ENCODE measurements at regions not wholly inside any gene's neighbourhood (a gene's known extent, or its start where the extent isn't known, plus 50 kb on each side); places are given as distances from the start of the nearest gene placed in this dataset.

DNA sequence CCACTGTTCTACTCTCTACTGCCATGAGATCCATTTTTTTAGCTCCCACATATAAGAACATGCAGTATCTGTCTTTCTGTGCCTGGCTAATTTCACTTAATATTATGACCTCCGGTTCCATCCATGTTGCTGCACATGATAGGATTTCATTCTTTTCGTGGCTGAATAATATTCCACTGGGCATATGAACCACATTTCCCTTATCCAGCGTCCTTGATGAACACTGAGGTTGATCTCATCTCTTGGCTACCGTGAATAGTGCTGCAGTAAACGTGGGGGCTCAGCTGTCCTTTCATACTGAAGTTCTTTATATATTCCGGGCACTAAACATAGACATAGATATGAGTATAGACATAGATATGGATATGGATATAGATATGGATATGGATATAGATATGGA, 109.3 kb upstream of the TNRC6C start:
- H2BK5ac ChIP-seq (ENCODE audit: low read length) = no peak overlapping the region
- H2BK120ac ChIP-seq (ENCODE audit: low read depth, low read length) = no peak overlapping the region
- no peak overlapping the region for H2BK12ac ChIP-seq (ENCODE audit: low read length)
- no peaks in the 10 kb centered on the region for H3K79me1 ChIP-seq (ENCODE audit: low read depth, low read length)
- H3K14ac ChIP-seq (ENCODE audit: low read length) = no peak overlapping the region
- H3K36me3 ChIP-seq (replicated peaks in 1 of 2; ENCODE audit: control insufficient read depth in 2 of 2, insufficient read depth in 2 of 2, low read length in 2 of 2) = no peaks in the 10 kb centered on the region
- H3K9me3 ChIP-seq (replicated peaks in 1 of 2; ENCODE audit: control insufficient read depth in 2 of 2, insufficient read depth in 1 of 2, low read depth in 1 of 2, low read length in 2 of 2) = peaks cover 0 to 6% of the 10 kb centered on the region in 2 donors
- H2AFZ ChIP-seq (ENCODE audit: low read length) = no peak overlapping the region
- peaks cover 0 to 9% of the 10 kb centered on the region in 2 donors for H3K4me1 ChIP-seq (ENCODE audit: control insufficient read depth in 2 of 2, insufficient read depth in 1 of 2, low read depth in 1 of 2, low read length in 2 of 2)
- H3K4ac ChIP-seq (ENCODE audit: low read length) = no peak overlapping the region
- H3K27me3 ChIP-seq (ENCODE audit: control insufficient read depth in 3 of 3, insufficient read depth in 3 of 3, low read depth in 1 of 3, low read length in 3 of 3) = peaks cover 0 to 2% (median 0%) of the 10 kb centered on the region in 3 experiments
- no peak overlapping the region for H2AK5ac ChIP-seq (ENCODE audit: low read depth, low read length)
- H3K9ac ChIP-seq (ENCODE audit: low read depth, low read length, poor library complexity) = no peak overlapping the region
- WGBS, 2 donors (ENCODE audit: extremely low coverage in 2 of 2, insufficient read length in 2 of 2, insufficient replicate concordance in 1 of 2) = no CpG with 5 or more reads among the region's 6 CpGs
- H3K23ac ChIP-seq (ENCODE audit: low read depth, low read length, poor library complexity) = no peak overlapping the region
- H3K18ac ChIP-seq (ENCODE audit: low read length) = no peak overlapping the region
- no peak overlapping the region for H2BK15ac ChIP-seq (ENCODE audit: low read length)
- no peak overlapping the region for H3K4me2 ChIP-seq (ENCODE audit: insufficient read depth, low read length, poor library complexity, severe bottlenecking)
- H4K91ac ChIP-seq (ENCODE audit: low read depth, low read length, poor library complexity) = no peak overlapping the region
- no peak overlapping the region for H3K4me3 ChIP-seq (ENCODE audit: low read length in 2 of 2)
- H4K8ac ChIP-seq (ENCODE audit: low read depth, low read length) = no peak overlapping the region
- no peak overlapping the region for H3K27ac ChIP-seq (replicated peaks; ENCODE audit: low read length)
- no peak for DNase-seq (ENCODE audit: low spot score)

DNA sequence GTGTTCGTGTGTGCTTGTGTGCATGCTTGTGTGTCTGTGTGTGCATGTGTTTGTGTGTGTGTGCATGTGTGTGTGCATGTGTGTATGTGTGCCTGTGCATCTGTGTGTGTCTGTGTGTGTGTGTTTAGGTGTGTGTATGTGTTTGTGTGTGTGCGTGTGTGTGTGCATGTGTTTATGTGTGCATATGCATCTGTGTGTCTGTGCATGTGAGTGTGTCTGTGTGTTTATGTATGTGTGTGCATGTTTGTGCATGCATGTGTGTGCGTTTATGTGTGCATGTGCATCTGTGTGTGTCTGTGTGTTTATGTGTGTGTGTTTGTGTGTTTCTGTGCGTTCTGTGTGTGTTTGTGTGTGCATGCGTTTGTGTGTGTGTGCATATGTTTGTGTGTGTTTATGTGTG, 106.6 kb upstream of the TNRC6C start:
- Histone ChIP-seq H3K23ac (ENCODE audit: low read depth, low read length, poor library complexity) (no peak overlapping the region), H3K27ac (replicated peaks; ENCODE audit: low read length) (no peak overlapping the region), H2BK12ac (ENCODE audit: low read length) (no peak overlapping the region), H3K79me1 (ENCODE audit: low read depth, low read length) (no peaks in the 10 kb centered on the region), H2BK15ac (ENCODE audit: low read length) (no peak overlapping the region), H2BK120ac (ENCODE audit: low read depth, low read length) (no peak overlapping the region), H2AFZ (ENCODE audit: low read length) (no peak overlapping the region), H3K4me3 (ENCODE audit: low read length in 2 of 2) (peak overlapping the region in 1 of 2 donors; percentile 64), H3K4me1 (ENCODE audit: control insufficient read depth in 2 of 2, insufficient read depth in 1 of 2, low read depth in 1 of 2, low read length in 2 of 2) (peaks cover 0 to 9% of the 10 kb centered on the region in 2 donors), H3K14ac (ENCODE audit: low read length) (no peak overlapping the region), H3K4ac (ENCODE audit: low read length) (peak overlapping the region; percentile 31), H3K4me2 (ENCODE audit: insufficient read depth, low read length, poor library complexity, severe bottlenecking) (no peak overlapping the region), H3K9me3 (replicated peaks in 1 of 2; ENCODE audit: control insufficient read depth in 2 of 2, insufficient read depth in 1 of 2, low read depth in 1 of 2, low read length in 2 of 2) (peaks cover 0 to 8% of the 10 kb centered on the region in 2 donors), H3K18ac (ENCODE audit: low read length) (peak overlapping the region; percentile 20), H2AK5ac (ENCODE audit: low read depth, low read length) (no peak overlapping the region), H3K27me3 (ENCODE audit: control insufficient read depth in 3 of 3, insufficient read depth in 3 of 3, low read depth in 1 of 3, low read length in 3 of 3) (peaks cover 0 to 5% (median 2%) of the 10 kb centered on the region in 3 experiments), H4K91ac (ENCODE audit: low read depth, low read length, poor library complexity) (peak overlapping the region; percentile 73), H4K8ac (ENCODE audit: low read depth, low read length) (no peak overlapping the region), H2BK5ac (ENCODE audit: low read length) (no peak overlapping the region), H3K9ac (ENCODE audit: low read depth, low read length, poor library complexity) (peak overlapping the region; percentile 47), H3K36me3 (replicated peaks in 1 of 2; ENCODE audit: control insufficient read depth in 2 of 2, insufficient read depth in 2 of 2, low read length in 2 of 2) (no peaks in the 10 kb centered on the region)
- DNase-seq (ENCODE audit: low spot score) = no peak
- no CpG with 5 or more reads among the region's 5 CpGs for WGBS, 2 donors (ENCODE audit: extremely low coverage in 2 of 2, insufficient read length in 2 of 2, insufficient replicate concordance in 1 of 2)

DNA sequence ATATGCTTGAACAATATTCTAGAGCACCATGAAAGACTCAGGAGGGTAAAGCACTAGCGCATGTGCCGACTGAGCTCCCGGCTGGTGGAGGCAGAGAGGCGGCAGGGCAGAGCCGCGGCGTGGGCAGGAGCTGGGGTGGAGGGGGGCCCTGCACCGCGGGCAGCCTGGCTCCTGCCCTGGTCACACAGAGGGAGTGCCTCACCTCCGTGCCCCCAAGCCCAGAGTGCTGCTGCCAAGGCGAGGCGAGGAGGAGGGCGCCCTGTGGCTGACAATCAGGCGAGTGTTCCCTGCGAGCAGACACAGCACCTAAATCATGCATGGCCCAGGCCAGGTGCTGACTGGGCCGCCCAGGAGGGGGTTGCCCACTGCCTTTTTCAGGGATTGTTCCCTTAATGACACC, 105.8 kb upstream of the TNRC6C start:
- H4K91ac ChIP-seq (ENCODE audit: low read depth, low read length, poor library complexity) = no peak overlapping the region
- H2BK12ac ChIP-seq (ENCODE audit: low read length) = peak overlapping the region; percentile 34
- peak overlapping the region; percentile 84 for H3K18ac ChIP-seq (ENCODE audit: low read length)
- no peak for DNase-seq (ENCODE audit: low spot score)
- H3K79me1 ChIP-seq (ENCODE audit: low read depth, low read length) = no peaks in the 10 kb centered on the region
- H3K4me2 ChIP-seq (ENCODE audit: insufficient read depth, low read length, poor library complexity, severe bottlenecking) = no peak overlapping the region
- H2BK5ac ChIP-seq (ENCODE audit: low read length) = peak overlapping the region; percentile 83
- peaks cover 0 to 5% (median 2%) of the 10 kb centered on the region in 3 experiments for H3K27me3 ChIP-seq (ENCODE audit: control insufficient read depth in 3 of 3, insufficient read depth in 3 of 3, low read depth in 1 of 3, low read length in 3 of 3)
- H2BK120ac ChIP-seq (ENCODE audit: low read depth, low read length) = no peak overlapping the region
- no peak overlapping the region for H3K27ac ChIP-seq (replicated peaks; ENCODE audit: low read length)
- peak overlapping the region; percentile 89 for H2AK5ac ChIP-seq (ENCODE audit: low read depth, low read length)
- no peak overlapping the region for H4K8ac ChIP-seq (ENCODE audit: low read depth, low read length)
- H3K23ac ChIP-seq (ENCODE audit: low read depth, low read length, poor library complexity) = peak overlapping the region; percentile 34
- peaks cover 0 to 8% of the 10 kb centered on the region in 2 donors for H3K9me3 ChIP-seq (replicated peaks in 1 of 2; ENCODE audit: control insufficient read depth in 2 of 2, insufficient read depth in 1 of 2, low read depth in 1 of 2, low read length in 2 of 2)
- H2BK15ac ChIP-seq (ENCODE audit: low read length) = peak overlapping the region; percentile 25
- peaks cover 0 to 9% of the 10 kb centered on the region in 2 donors for H3K4me1 ChIP-seq (ENCODE audit: control insufficient read depth in 2 of 2, insufficient read depth in 1 of 2, low read depth in 1 of 2, low read length in 2 of 2)
- no peak overlapping the region for H3K9ac ChIP-seq (ENCODE audit: low read depth, low read length, poor library complexity)
- no CpG with 5 or more reads among the region's 16 CpGs for WGBS, 2 donors (ENCODE audit: extremely low coverage in 2 of 2, insufficient read length in 2 of 2, insufficient replicate concordance in 1 of 2)
- peak overlapping the region; percentile 84 for H3K14ac ChIP-seq (ENCODE audit: low read length)
- H3K36me3 ChIP-seq (replicated peaks in 1 of 2; ENCODE audit: control insufficient read depth in 2 of 2, insufficient read depth in 2 of 2, low read length in 2 of 2) = no peaks in the 10 kb centered on the region
- peak overlapping the region; percentile 10 for H3K4ac ChIP-seq (ENCODE audit: low read length)
- H2AFZ ChIP-seq (ENCODE audit: low read length) = no peak overlapping the region
- H3K4me3 ChIP-seq (ENCODE audit: low read length in 2 of 2) = no peak overlapping the region

DNA sequence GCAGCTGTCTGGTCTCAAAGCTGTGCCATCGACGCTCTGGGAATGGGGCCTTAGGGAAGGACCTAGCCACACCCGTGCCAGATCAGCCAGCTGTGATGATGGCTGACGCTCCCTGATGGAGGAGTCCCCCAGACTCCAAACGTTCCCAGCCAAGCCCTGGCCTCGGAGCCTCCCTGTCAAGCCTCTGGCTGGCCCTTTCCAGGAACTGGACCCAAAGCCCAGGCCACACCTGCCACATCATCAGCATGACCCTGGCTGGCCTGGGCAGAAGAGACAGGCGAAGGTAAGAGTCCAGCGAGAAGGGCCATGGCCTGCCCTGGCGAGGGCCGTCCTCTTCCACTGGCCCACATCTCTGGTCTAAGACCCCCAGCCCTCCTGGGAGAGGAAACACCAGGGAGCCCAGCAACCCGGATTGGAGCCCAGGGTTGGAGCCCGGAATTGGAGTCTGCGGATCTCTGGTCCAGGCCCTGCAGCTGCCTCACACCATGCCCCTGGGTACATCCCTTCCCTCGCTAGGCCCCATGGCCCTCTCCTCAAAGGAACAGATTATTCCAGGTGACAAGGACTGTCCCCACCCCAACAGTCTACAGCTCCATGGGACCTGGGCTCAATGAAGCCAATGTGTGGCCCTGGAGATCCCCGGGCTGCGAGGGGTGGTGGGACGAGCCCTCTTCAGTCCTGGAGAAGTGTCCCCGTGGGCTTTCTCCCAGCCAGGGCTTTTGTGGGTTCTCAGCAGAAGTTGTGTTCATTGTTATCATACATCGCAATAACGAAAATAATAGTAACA, 105.1 kb upstream of the TNRC6C start:
- peak overlapping the region; percentile 89 for H3K18ac ChIP-seq (ENCODE audit: low read length)
- DNase-seq (ENCODE audit: low spot score) = no peak
- H2AK5ac ChIP-seq (ENCODE audit: low read depth, low read length) = peak overlapping the region; percentile 83
- H3K4me2 ChIP-seq (ENCODE audit: insufficient read depth, low read length, poor library complexity, severe bottlenecking) = no peak overlapping the region
- H3K9ac ChIP-seq (ENCODE audit: low read depth, low read length, poor library complexity) = no peak overlapping the region
- H3K4me1 ChIP-seq (ENCODE audit: control insufficient read depth in 2 of 2, insufficient read depth in 1 of 2, low read depth in 1 of 2, low read length in 2 of 2) = peaks cover 0 to 9% of the 10 kb centered on the region in 2 donors
- no peaks in the 10 kb centered on the region for H3K79me1 ChIP-seq (ENCODE audit: low read depth, low read length)
- peaks cover 0 to 5% (median 2%) of the 10 kb centered on the region in 3 experiments for H3K27me3 ChIP-seq (ENCODE audit: control insufficient read depth in 3 of 3, insufficient read depth in 3 of 3, low read depth in 1 of 3, low read length in 3 of 3)
- peak overlapping the region; percentile 52 for H2BK12ac ChIP-seq (ENCODE audit: low read length)
- no peak overlapping the region for H4K91ac ChIP-seq (ENCODE audit: low read depth, low read length, poor library complexity)
- peak overlapping the region; percentile 83 for H2BK5ac ChIP-seq (ENCODE audit: low read length)
- peaks cover 0 to 8% of the 10 kb centered on the region in 2 donors for H3K9me3 ChIP-seq (replicated peaks in 1 of 2; ENCODE audit: control insufficient read depth in 2 of 2, insufficient read depth in 1 of 2, low read depth in 1 of 2, low read length in 2 of 2)
- H4K8ac ChIP-seq (ENCODE audit: low read depth, low read length) = no peak overlapping the region
- no peak overlapping the region for H2BK120ac ChIP-seq (ENCODE audit: low read depth, low read length)
- no peak overlapping the region for H3K4me3 ChIP-seq (ENCODE audit: low read length in 2 of 2)
- H2AFZ ChIP-seq (ENCODE audit: low read length) = no peak overlapping the region
- no peak overlapping the region for H3K27ac ChIP-seq (replicated peaks; ENCODE audit: low read length)
- WGBS, 2 donors (ENCODE audit: extremely low coverage in 2 of 2, insufficient read length in 2 of 2, insufficient replicate concordance in 1 of 2) = no CpG with 5 or more reads among the region's 20 CpGs
- H3K36me3 ChIP-seq (replicated peaks in 1 of 2; ENCODE audit: control insufficient read depth in 2 of 2, insufficient read depth in 2 of 2, low read length in 2 of 2) = no peaks in the 10 kb centered on the region
- H3K23ac ChIP-seq (ENCODE audit: low read depth, low read length, poor library complexity) = no peak overlapping the region
- peak overlapping the region; percentile 25 for H2BK15ac ChIP-seq (ENCODE audit: low read length)
- peak overlapping the region; percentile 58 for H3K4ac ChIP-seq (ENCODE audit: low read length)
- H3K14ac ChIP-seq (ENCODE audit: low read length) = no peak overlapping the region
